Head of caudate nucleus (tissue), 42 donors: ENCODE measurements at regions not wholly inside any gene's neighbourhood (a gene's known extent, or its start where the extent isn't known, plus 50 kb on each side); places are given as distances from the start of the nearest gene placed in this dataset.

Experiments used
- DNase-seq, 42 donors: peaks; one replicate each; pipeline versions ENCODE4 v3.0.0 to v3.0.0-alpha.2; 2020 to 2021; ENCODE audit warnings: mixed read lengths in 7 of 42
- intact Hi-C: fragments of 100-400 bp; cut with DNase I; formaldehyde crosslinking; loops from one replicate; pipeline ENCODE4 v1.15.0; 2022

GRCh38 chr2:777051-777450 is 99.8 kb upstream of the TMEM18 start:
- peak in 1 of 42 donors; percentile 27 for DNase-seq
- intact Hi-C loops: no loop called here

GRCh38 chr2:776487-776886 is 99.3 kb upstream of the TMEM18 start:
- intact Hi-C loops: no loop called here
- peak in 2 of 42 donors; percentile 22 to 25 for DNase-seq

GRCh38 chr2:776038-776437 is 98.8 kb upstream of the TMEM18 start:
- intact Hi-C loops: no loop called here
- DNase-seq: peak in 2 of 42 donors; percentile 16 to 26

- intact Hi-C loops: no loop called here
- DNase-seq: peak in 2 of 42 donors; percentile 17 to 26
Measured at GRCh38 chr2:774436-774835, 97.2 kb upstream of the TMEM18 start.

- intact Hi-C loops: no loop called here
- peak in 2 of 42 donors; percentile 7 to 33 for DNase-seq
Measured at GRCh38 chr2:773256-774160, 96.3 kb upstream of the TMEM18 start.

- intact Hi-C loops: no loop called here
- peak in 1 of 42 donors; percentile 29 for DNase-seq
Measured at GRCh38 chr2:771538-771937, 94.3 kb upstream of the TMEM18 start.

- DNase-seq: peak in 1 of 42 donors; percentile 24
- intact Hi-C loops: no loop called here
Measured at GRCh38 chr2:770776-771175, 93.6 kb upstream of the TMEM18 start.

- intact Hi-C loops: no loop called here
- DNase-seq: peak in 1 of 42 donors; percentile 8
Measured at GRCh38 chr2:769771-770170, 92.6 kb upstream of the TMEM18 start.

GRCh38 chr2:768451-768850 is 91.2 kb upstream of the TMEM18 start:
- peak in 1 of 42 donors; percentile 25 for DNase-seq
- intact Hi-C loops: no loop called here

GRCh38 chr2:767944-768343 is 90.7 kb upstream of the TMEM18 start:
- intact Hi-C loops: no loop called here
- peak in 1 of 42 donors; percentile 21 for DNase-seq

- intact Hi-C loops: no loop called here
- peak in 1 of 42 donors; percentile 36 for DNase-seq
Measured at GRCh38 chr2:767440-767839, 90.2 kb upstream of the TMEM18 start.

GRCh38 chr2:766255-766654 is 89.0 kb upstream of the TMEM18 start:
- DNase-seq: peak in 1 of 42 donors; percentile 31

GRCh38 chr2:765369-765768 is 88.2 kb upstream of the TMEM18 start:
- DNase-seq: peak in 1 of 42 donors; percentile 12
- intact Hi-C loops: no loop called here

More at GRCh38 chr2:766255-766654, 89.0 kb upstream of the TMEM18 start:
- intact Hi-C loops: no loop called here

GRCh38 chr2:763766-764525 is 86.7 kb upstream of the TMEM18 start:
- intact Hi-C loops: no loop called here
- DNase-seq: peak in 1 of 42 donors; percentile 24

GRCh38 chr2:762646-763045 is 85.4 kb upstream of the TMEM18 start:
- intact Hi-C loops: no loop called here
- DNase-seq: peak in 1 of 42 donors; percentile 32

- intact Hi-C loops: no loop called here
- no peak for DNase-seq
Measured at GRCh38 chr2:761384-761783, 84.2 kb upstream of the TMEM18 start.

GRCh38 chr2:760001-760400 is 82.8 kb upstream of the TMEM18 start:
- DNase-seq: peak in 1 of 42 donors; percentile 27
- intact Hi-C loops: no loop called here

- intact Hi-C loops: no loop called here
- DNase-seq: peak in 1 of 42 donors; percentile 21
Measured at GRCh38 chr2:758073-758820, 81.0 kb upstream of the TMEM18 start.

GRCh38 chr2:753123-753522 is 75.9 kb upstream of the TMEM18 start:
- DNase-seq: no peak
- intact Hi-C loops: no loop called here
